Panc1 (cell line): ENCODE measurements at regions not wholly inside any gene's neighbourhood (a gene's known extent, or its start where the extent isn't known, plus 50 kb on each side); places are given as distances from the start of the nearest gene placed in this dataset.

ENCODE experiments used
- ATAC-seq: fragments of 200-7000 bp; cut with Tn5 transposase; 2 replicates; pipeline ENCODE4 v1.9.1; 2020; ENCODE audit warnings: mild to moderate bottlenecking, moderate library complexity
- BruUV-seq: library from RNA; stranded (reverse); fragments of 400-500 nt; replicated peaks from 2 replicates; lab custom pipeline; 2021; lab: Mats Ljungman, UMichigan
- CTCF ChIA-PET: fragments of 300-600 bp; sonication (Branson Sonifier 250); formaldehyde crosslinking; loops from one replicate; lab custom pipeline; 2022; ENCODE audit warnings: antibody characterized with exemption; lab: Charles Lee
- POLR2A ChIA-PET: fragments of 300-600 bp; sonication (Branson Sonifier 250); formaldehyde crosslinking; loops from one replicate; lab custom pipeline; 2022; ENCODE audit warnings: antibody characterized with exemption; lab: Charles Lee
- DNase-seq: peaks from one replicate; pipeline ENCODE4 v3.0.0-alpha.2; 2010; ENCODE audit warnings: low read depth, low spot score
- H3K27ac ChIP-seq: 2 replicates; pipeline ENCODE4 v1.5.1; 2011; ENCODE audit warnings: mild to moderate bottlenecking, low read length, inconsistent platforms
- H3K27me3 ChIP-seq: fragments of 200-500 bp; sonication (Bioruptor generic); 2 replicates; pipeline ENCODE4 v1.6.0; 2014; ENCODE audit warnings: low read length, inconsistent platforms; ENCODE audit not compliant: control insufficient read depth, insufficient read depth
- H3K36me3 ChIP-seq: fragments of 200-500 bp; sonication (Bioruptor generic); 2 replicates; pipeline ENCODE4 v1.5.1; 2014; ENCODE audit warnings: inconsistent platforms, mild to moderate bottlenecking, low read length, moderate library complexity; ENCODE audit not compliant: control insufficient read depth, insufficient read depth
- H3K4me1 ChIP-seq: 2 replicates; pipeline ENCODE4 v1.5.1; 2011; ENCODE audit warnings: inconsistent platforms, mild to moderate bottlenecking, low read length, moderate library complexity; ENCODE audit not compliant: control insufficient read depth, insufficient read depth
- H3K4me3 ChIP-seq, 2 experiments: 2 replicates each; pipeline ENCODE4 v1.5.1; 2011 to 2012; ENCODE audit warnings: low read depth in 2 of 2, low read length in 2 of 2, mild to moderate bottlenecking in 2 of 2, inconsistent platforms in 1 of 2, moderate library complexity in 1 of 2
- H3K9me3 ChIP-seq: fragments of 200-500 bp; sonication (Bioruptor generic); 2 replicates; pipeline ENCODE4 v1.5.1; 2014; ENCODE audit warnings: low read depth, mild to moderate bottlenecking, inconsistent platforms, low read length, moderate library complexity; ENCODE audit not compliant: control insufficient read depth, insufficient read depth
- CTCF ChIP-seq: fragments of 450-650 bp; IDR thresholded peaks from 2 replicates; pipeline ENCODE4 v1.5.1; 2017; ENCODE audit warnings: mild to moderate bottlenecking
- POLR2AphosphoS5 ChIP-seq: IDR thresholded peaks from 2 replicates; pipeline ENCODE4 v1.6.1; 2012; ENCODE audit warnings: mild to moderate bottlenecking, low read depth, low read length, moderate library complexity
- REST ChIP-seq, 2 experiments: IDR thresholded peaks; 2 replicates each; pipeline ENCODE4 v1.6.1; 2011 to 2012; ENCODE audit warnings: low read depth in 2 of 2, control low read depth in 1 of 2, low read length in 1 of 2, mild to moderate bottlenecking in 1 of 2, moderate library complexity in 1 of 2; ENCODE audit not compliant: insufficient read depth in 1 of 2
- SIN3A ChIP-seq: IDR thresholded peaks from 2 replicates; pipeline ENCODE4 v1.6.1; 2012; ENCODE audit warnings: low read depth, mild to moderate bottlenecking, low read length, moderate library complexity, borderline replicate concordance; ENCODE audit not compliant: insufficient read depth
- TCF7L2 ChIP-seq: IDR thresholded peaks from 2 replicates; pipeline ENCODE4 v1.6.1; 2011; ENCODE audit warnings: mild to moderate bottlenecking, low read depth, low read length, inconsistent platforms
- in situ Hi-C: cut with HindIII; loops from 2 replicates; pipeline ENCODE4 v1.10.0; 2016; ENCODE audit warnings: low sequenced_read_pairs, low pct_unique_long_range_greater_than_20kb
- intact Hi-C: fragments of 100-400 bp; cut with micrococcal nuclease; formaldehyde crosslinking; loops from one replicate; pipeline ENCODE4 v1.10.0; 2022; ENCODE audit not compliant: unreplicated experiment

- TF ChIP-seq REST (IDR thresholded peaks at IDR 0.05; ENCODE audit: insufficient read depth in 1 of 2, low read depth in 2 of 2, low read length in 1 of 2) (no peak), TCF7L2 (no peak), SIN3A (no peak), CTCF (no peak), POLR2AphosphoS5 (no peak)
- BruUV-seq = no TSS peak
- CTCF ChIA-PET = no interaction called here
- in situ Hi-C loops (no loop called here), intact Hi-C loops (no loop called here)
- Histone ChIP-seq H3K9me3 (no peaks in the 10 kb centered on the region), H3K27me3 (no peaks in the 10 kb centered on the region), H3K36me3 (no peaks in the 10 kb centered on the region), H3K27ac (no peak overlapping the region), H3K4me3 (no peak overlapping the region), H3K4me1 (no peaks in the 10 kb centered on the region)
- POLR2A ChIA-PET = no interaction called here
- DNase-seq (no peak), ATAC-seq (no peak)
Observed at GRCh38 chr13:56923626-56924140, 217.0 kb upstream of the PRR20A start.

GRCh38 chr13:56924401-56924800, 216.3 kb upstream of the PRR20A start:
- DNase-seq (no peak), ATAC-seq (no peak)
- BruUV-seq = no TSS peak
- no peak for TF ChIP-seq SIN3A
- in situ Hi-C loops (no loop called here), intact Hi-C loops (no loop called here)
- Histone ChIP-seq H3K9me3 (no peaks in the 10 kb centered on the region), H3K4me3 (no peak overlapping the region), H3K4me1 (no peaks in the 10 kb centered on the region), H3K36me3 (no peaks in the 10 kb centered on the region), H3K27me3 (no peaks in the 10 kb centered on the region), H3K27ac (no peak overlapping the region)
- CTCF ChIA-PET = no interaction called here
- POLR2A ChIA-PET = no interaction called here

- no peak for TF ChIP-seq TCF7L2
- no peak for TF ChIP-seq CTCF
- TF ChIP-seq POLR2AphosphoS5 = no peak
- TF ChIP-seq REST (IDR thresholded peaks at IDR 0.05; ENCODE audit: insufficient read depth in 1 of 2, low read depth in 2 of 2, low read length in 1 of 2) = no peak
- TF ChIP-seq SIN3A = no peak
- Histone ChIP-seq H3K4me1 (no peaks in the 10 kb centered on the region), H3K27ac (no peak overlapping the region), H3K36me3 (no peaks in the 10 kb centered on the region), H3K9me3 (no peaks in the 10 kb centered on the region), H3K4me3 (no peak overlapping the region), H3K27me3 (no peaks in the 10 kb centered on the region)
- intact Hi-C loops = no loop called here
- POLR2A ChIA-PET = no interaction called here
- in situ Hi-C loops = no loop called here
- no peak for DNase-seq
- no TSS peak for BruUV-seq
- CTCF ChIA-PET = no interaction called here
- no peak for ATAC-seq
Observed at GRCh38 chr13:56932104-56932503, 208.6 kb upstream of the PRR20A start.
